ENCODE measurements at regions not wholly inside any gene's neighbourhood (a gene's known extent, or its start where the extent isn't known, plus 50 kb on each side); places are given as distances from the start of the nearest gene placed in this dataset.

- TF ChIP-seq CTCF (IDR thresholded peaks at IDR 0.05) (no peak), EP300 (IDR thresholded peaks at IDR 0.05) (no peak)
Observed at GRCh38 chr18:55093808-55094207, 134.5 kb upstream of the CCDC68 start.
